ENCODE measurements at regions not wholly inside any gene's neighbourhood (a gene's known extent, or its start where the extent isn't known, plus 50 kb on each side); places are given as distances from the start of the nearest gene placed in this dataset.
"Not testable (repeated sequence)": the region's sequence is repeated elsewhere in the genome, so short reads cannot be mapped to it uniquely, and the experiment has no call there.

GRCh38 chr5:99515864-99516490, 587.2 kb upstream of the CHD1 start:
- POLR2A ChIA-PET; H3K36me3 Mint-ChIP-seq (ENCODE audit: low read depth); H3K4me3 Mint-ChIP-seq; DNase-seq; CTCF ChIA-PET; H3K9me3 Mint-ChIP-seq; H3K4me1 Mint-ChIP-seq (ENCODE audit: low read depth); ATAC-seq; H3K27ac Mint-ChIP-seq; intact Hi-C loops (cut with micrococcal nuclease); H3K27me3 Mint-ChIP-seq: not testable (repeated sequence)

DNA sequence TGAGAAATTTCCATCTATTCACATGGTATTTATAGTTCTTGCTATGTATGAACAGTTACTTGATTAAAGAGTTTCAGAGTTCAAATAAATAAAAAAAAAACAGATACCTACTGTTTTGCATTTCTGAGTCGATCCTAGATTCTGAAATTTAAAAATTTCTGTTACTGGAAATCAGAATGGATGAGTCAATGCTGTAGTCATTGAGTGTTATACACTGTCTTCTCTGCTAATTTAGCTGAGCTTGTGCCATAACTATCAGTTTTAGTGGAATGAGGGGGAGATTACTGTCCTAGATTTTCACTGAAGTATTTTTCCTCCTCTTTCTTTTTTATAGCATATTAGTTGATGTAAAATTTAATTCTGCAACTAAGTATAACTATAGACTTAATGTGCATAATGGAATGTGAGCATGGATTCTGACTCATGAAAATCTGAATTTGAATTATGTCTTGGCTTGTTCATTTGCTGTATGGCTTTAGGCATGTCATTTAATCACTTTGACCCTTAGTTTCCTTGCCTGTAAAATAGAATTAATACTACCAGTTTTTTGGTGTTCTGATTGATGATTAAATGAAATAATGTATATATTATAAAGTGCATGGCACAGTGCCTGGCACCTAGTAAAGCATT, 581.5 kb upstream of the CHD1 start:
- ATAC-seq; H3K27ac Mint-ChIP-seq; DNase-seq; H3K9me3 Mint-ChIP-seq; H3K36me3 Mint-ChIP-seq (ENCODE audit: low read depth); H3K27me3 Mint-ChIP-seq; intact Hi-C loops (cut with micrococcal nuclease); CTCF ChIA-PET; POLR2A ChIA-PET; H3K4me3 Mint-ChIP-seq; H3K4me1 Mint-ChIP-seq (ENCODE audit: low read depth): not testable (repeated sequence)

GRCh38 chr5:99509064-99509463, 580.3 kb upstream of the CHD1 start:
- POLR2A ChIA-PET; CTCF ChIA-PET; H3K4me3 Mint-ChIP-seq; H3K27ac Mint-ChIP-seq; H3K27me3 Mint-ChIP-seq; DNase-seq; H3K9me3 Mint-ChIP-seq; H3K4me1 Mint-ChIP-seq (ENCODE audit: low read depth); ATAC-seq; H3K36me3 Mint-ChIP-seq (ENCODE audit: low read depth); intact Hi-C loops (cut with micrococcal nuclease): not testable (repeated sequence)

DNA sequence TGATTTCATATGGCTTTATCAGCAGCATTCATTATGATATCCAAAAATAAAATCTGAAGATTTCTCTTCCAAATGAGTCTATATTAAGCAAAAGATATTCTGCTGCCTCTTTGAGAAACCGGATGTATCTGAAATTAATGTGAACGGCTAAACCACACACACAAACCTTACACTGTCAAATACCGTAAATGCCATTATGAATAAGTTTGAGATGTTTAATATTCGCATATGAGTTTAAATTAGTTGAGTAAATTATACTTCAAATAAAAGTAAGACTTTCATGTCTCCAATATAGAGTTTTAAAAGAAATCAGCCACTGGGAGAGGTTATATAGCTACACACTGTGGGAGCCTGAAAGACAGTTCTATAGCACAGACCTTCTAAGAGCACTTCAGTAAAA, 566.6 kb upstream of the CHD1 start:
- H3K27ac Mint-ChIP-seq; H3K9me3 Mint-ChIP-seq; CTCF ChIA-PET; DNase-seq; intact Hi-C loops (cut with micrococcal nuclease); H3K4me3 Mint-ChIP-seq; H3K4me1 Mint-ChIP-seq (ENCODE audit: low read depth); ATAC-seq; POLR2A ChIA-PET; H3K27me3 Mint-ChIP-seq; H3K36me3 Mint-ChIP-seq (ENCODE audit: low read depth): not testable (repeated sequence)

DNA sequence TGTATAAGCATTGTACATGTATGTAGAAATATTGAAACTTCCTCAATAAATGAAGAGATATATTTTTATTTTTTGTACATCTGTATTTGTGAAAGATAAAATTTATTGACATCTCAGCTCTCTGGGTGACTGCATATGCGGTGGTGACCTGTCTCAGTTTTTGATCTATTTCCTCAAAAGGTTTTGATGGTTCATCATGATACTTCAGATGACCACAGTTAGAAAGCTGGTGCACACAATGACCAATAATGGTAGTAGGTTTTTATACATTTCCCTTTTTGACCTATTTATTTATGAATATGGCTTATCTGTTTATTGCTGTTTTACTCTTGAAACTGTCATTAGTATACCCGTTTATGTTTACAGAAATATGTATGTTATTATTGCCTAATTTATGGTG, 549.6 kb upstream of the CHD1 start:
- intact Hi-C loops (cut with micrococcal nuclease); H3K27me3 Mint-ChIP-seq; H3K4me3 Mint-ChIP-seq; H3K4me1 Mint-ChIP-seq (ENCODE audit: low read depth); H3K9me3 Mint-ChIP-seq; ATAC-seq; DNase-seq; H3K27ac Mint-ChIP-seq; CTCF ChIA-PET; POLR2A ChIA-PET; H3K36me3 Mint-ChIP-seq (ENCODE audit: low read depth): not testable (repeated sequence)

- ATAC-seq; POLR2A ChIA-PET; H3K4me3 Mint-ChIP-seq; H3K4me1 Mint-ChIP-seq (ENCODE audit: low read depth); CTCF ChIA-PET; H3K9me3 Mint-ChIP-seq; H3K27ac Mint-ChIP-seq; H3K36me3 Mint-ChIP-seq (ENCODE audit: low read depth); intact Hi-C loops (cut with micrococcal nuclease); H3K27me3 Mint-ChIP-seq; DNase-seq: not testable (repeated sequence)
Observed at GRCh38 chr5:99473328-99473727, 544.5 kb upstream of the CHD1 start.

DNA sequence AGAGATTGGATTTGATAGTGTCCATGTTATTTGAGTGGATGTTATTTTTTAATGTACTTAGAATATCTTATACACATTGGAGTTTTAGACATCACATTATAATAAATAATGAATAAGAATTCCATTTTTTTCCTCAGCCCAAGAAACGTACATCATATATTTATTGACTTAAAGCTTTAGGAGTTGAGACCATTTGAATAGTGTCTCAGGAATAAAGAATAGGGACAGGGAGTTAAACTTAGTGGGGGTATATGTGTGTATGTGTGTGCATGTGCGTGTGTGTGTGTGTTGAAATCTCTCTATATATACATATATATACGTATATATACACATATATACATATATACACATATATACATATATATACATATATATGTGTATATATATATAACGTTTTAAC, 542.9 kb upstream of the CHD1 start:
- H3K27ac Mint-ChIP-seq; DNase-seq; H3K4me3 Mint-ChIP-seq; H3K9me3 Mint-ChIP-seq; POLR2A ChIA-PET; intact Hi-C loops (cut with micrococcal nuclease); H3K4me1 Mint-ChIP-seq (ENCODE audit: low read depth); H3K27me3 Mint-ChIP-seq; ATAC-seq; H3K36me3 Mint-ChIP-seq (ENCODE audit: low read depth); CTCF ChIA-PET: not testable (repeated sequence)

DNA sequence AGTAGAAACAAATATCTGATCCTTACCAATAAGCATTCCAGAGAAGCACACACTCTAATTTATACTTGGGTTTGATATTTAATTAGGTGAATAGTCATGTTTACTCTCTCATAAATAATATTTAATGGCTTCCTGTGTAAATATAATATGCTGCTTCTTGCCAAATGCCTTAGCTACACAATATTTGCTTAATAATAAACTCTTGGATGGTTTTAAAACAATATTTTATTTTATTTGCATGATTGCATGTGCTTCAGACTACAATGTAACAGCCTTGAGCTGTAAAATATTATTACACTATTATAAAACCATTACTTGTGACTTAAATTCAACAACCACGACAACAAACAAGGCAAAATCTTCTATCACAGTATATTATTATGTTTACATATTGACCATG, 542.4 kb upstream of the CHD1 start:
- H3K9me3 Mint-ChIP-seq; intact Hi-C loops (cut with micrococcal nuclease); H3K4me1 Mint-ChIP-seq (ENCODE audit: low read depth): not testable (repeated sequence)

GRCh38 chr5:99470636-99471035, 541.8 kb upstream of the CHD1 start:
- DNase-seq; POLR2A ChIA-PET; H3K27me3 Mint-ChIP-seq; H3K4me1 Mint-ChIP-seq (ENCODE audit: low read depth); CTCF ChIA-PET; H3K27ac Mint-ChIP-seq; ATAC-seq; H3K36me3 Mint-ChIP-seq (ENCODE audit: low read depth); intact Hi-C loops (cut with micrococcal nuclease); H3K4me3 Mint-ChIP-seq; H3K9me3 Mint-ChIP-seq: not testable (repeated sequence)

More for the DNA sequence above, 542.4 kb upstream of the CHD1 start:
- H3K36me3 Mint-ChIP-seq (ENCODE audit: low read depth); CTCF ChIA-PET; ATAC-seq; H3K27me3 Mint-ChIP-seq; H3K27ac Mint-ChIP-seq; H3K4me3 Mint-ChIP-seq; DNase-seq; POLR2A ChIA-PET: not testable (repeated sequence)

All from activated CD8-positive, alpha-beta T cell treated with anti-CD3 and anti-CD28 coated beads for 36 hours (primary cell).